ENCODE measurements at regions not wholly inside any gene's neighbourhood (a gene's known extent, or its start where the extent isn't known, plus 50 kb on each side); places are given as distances from the start of the nearest gene placed in this dataset.

DNA sequence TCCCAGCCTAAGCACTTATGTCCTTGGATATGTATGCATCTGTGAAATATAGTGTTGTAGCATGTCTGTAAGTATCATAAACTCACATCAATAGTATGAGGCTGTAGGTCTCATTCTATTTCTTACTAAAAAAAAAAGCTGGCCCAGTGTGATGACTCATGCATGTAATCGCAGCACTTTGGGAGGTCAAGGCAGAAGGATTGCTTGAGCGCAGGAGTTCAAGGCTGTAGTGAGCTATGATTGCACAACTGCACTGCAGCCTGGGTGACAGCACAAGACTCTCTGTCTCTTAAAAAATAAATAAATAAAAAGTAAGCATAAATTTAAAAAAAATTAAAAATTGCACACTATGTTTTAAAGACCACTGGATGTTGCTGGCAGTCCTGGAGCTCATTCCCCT, 79.1 kb upstream of the SPATA13 start:
- Histone ChIP-seq H3K27ac (ENCODE audit: low read depth, low read length) (no peak overlapping the region), H3K4me1 (ENCODE audit: control insufficient read depth, low read length) (no peaks in the 10 kb centered on the region), H3K36me3 (ENCODE audit: control insufficient read depth, low read length) (no peaks in the 10 kb centered on the region), H4K20me1 (ENCODE audit: control insufficient read depth, insufficient read depth, low read depth, low read length) (no peaks in the 10 kb centered on the region), H3K4me3 (ENCODE audit: low read length) (no peak overlapping the region), H3K9me3 (ENCODE audit: control insufficient read depth, insufficient read depth, low read length) (no peaks in the 10 kb centered on the region), H3K27me3 (ENCODE audit: control insufficient read depth, low read length) (no peaks in the 10 kb centered on the region; the same call in 1 of the 2 replicates), H3K4me2 (ENCODE audit: low read length) (no peak overlapping the region), H3F3A (ENCODE audit: control insufficient read depth, insufficient read depth) (no peaks in the 10 kb centered on the region), H3K9me2 (replicated peaks; ENCODE audit: control insufficient read depth, low read length) (no peaks in the 10 kb centered on the region), H3K79me2 (ENCODE audit: control insufficient read depth, low read length) (no peaks in the 10 kb centered on the region)
- TF ChIP-seq EZH2phosphoT487 (IDR thresholded peaks at IDR 0.05; ENCODE audit: borderline replicate concordance, low read length) = no peak
- no peak for TF ChIP-seq CTCF (IDR thresholded peaks at IDR 0.05; ENCODE audit: low read depth, low read length, poor library complexity, severe bottlenecking)

DNA sequence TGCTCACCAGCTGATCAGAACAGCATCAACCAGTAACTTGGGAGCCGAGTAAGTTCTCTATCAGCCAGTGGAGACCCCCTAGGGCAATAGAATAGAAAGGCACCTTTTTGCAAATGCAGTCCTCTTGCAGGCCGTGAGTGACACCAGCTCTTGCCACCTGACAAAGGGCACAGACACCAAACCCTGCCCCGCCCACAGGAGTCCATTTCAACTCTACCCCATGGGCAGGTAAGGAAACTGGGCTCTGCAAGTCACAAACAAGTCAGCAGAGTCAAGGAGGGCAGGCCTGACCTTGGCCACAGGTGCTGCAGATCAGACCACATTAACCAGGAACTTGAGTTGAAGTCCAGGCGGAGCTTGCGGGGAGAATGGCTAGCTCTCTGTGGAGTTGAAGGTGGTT, 77.4 kb upstream of the SPATA13 start:
- H3K79me2 ChIP-seq (ENCODE audit: control insufficient read depth, low read length) = no peaks in the 10 kb centered on the region
- H3F3A ChIP-seq (ENCODE audit: control insufficient read depth, insufficient read depth) = no peaks in the 10 kb centered on the region
- TF ChIP-seq CTCF (IDR thresholded peaks at IDR 0.05; ENCODE audit: low read depth, low read length, poor library complexity, severe bottlenecking) = no peak
- TF ChIP-seq EZH2phosphoT487 (IDR thresholded peaks at IDR 0.05; ENCODE audit: borderline replicate concordance, low read length) = no peak
- H3K9me2 ChIP-seq (replicated peaks; ENCODE audit: control insufficient read depth, low read length) = no peaks in the 10 kb centered on the region
- no peaks in the 10 kb centered on the region for H3K4me1 ChIP-seq (ENCODE audit: control insufficient read depth, low read length)
- no peaks in the 10 kb centered on the region; the same call in 1 of the 2 replicates for H3K27me3 ChIP-seq (ENCODE audit: control insufficient read depth, low read length)
- no peak overlapping the region for H3K27ac ChIP-seq (ENCODE audit: low read depth, low read length)
- no peaks in the 10 kb centered on the region for H3K9me3 ChIP-seq (ENCODE audit: control insufficient read depth, insufficient read depth, low read length)
- H4K20me1 ChIP-seq (ENCODE audit: control insufficient read depth, insufficient read depth, low read depth, low read length) = no peaks in the 10 kb centered on the region
- no peaks in the 10 kb centered on the region for H3K36me3 ChIP-seq (ENCODE audit: control insufficient read depth, low read length)
- H3K4me2 ChIP-seq (ENCODE audit: low read length) = no peak overlapping the region
- H3K4me3 ChIP-seq (ENCODE audit: low read length) = no peak overlapping the region

DNA sequence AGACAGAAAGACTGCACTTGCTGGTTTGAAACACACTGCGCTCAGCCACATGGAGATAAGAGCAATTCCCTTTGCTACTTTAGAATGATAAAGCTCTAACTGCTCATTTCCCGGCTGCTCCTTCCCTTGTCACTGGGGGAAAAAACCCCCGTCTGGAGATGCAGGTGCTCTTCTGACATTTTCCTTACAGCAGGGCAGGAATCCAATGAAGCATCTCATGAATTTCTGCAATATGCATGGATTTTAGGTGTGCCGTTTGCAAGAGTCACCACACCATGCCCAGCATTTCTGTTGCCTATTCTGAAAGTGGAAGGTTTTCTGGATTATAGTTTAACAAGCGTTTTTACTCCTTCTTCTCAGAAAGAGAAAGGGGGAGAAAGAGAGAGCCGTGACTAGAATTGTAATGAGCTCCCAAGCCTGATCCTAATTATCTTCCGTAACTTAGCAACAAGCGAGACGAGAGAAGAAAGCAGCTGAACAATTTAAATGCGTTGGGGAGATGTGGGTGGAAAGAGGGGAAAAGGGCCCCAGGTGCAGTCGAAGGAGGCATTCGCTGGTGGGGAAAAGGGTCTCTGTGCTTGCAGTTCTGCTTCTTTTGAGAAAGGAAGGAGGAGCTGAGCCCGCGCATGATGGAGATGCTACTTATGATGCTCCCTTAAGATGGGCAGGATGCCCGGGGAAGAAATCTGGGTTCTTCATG, 76.6 kb upstream of the SPATA13 start:
- Histone ChIP-seq H3K4me3 (ENCODE audit: low read length) (no peak overlapping the region), H3K27ac (ENCODE audit: low read depth, low read length) (no peak overlapping the region), H3K36me3 (ENCODE audit: control insufficient read depth, low read length) (no peaks in the 10 kb centered on the region), H3K79me2 (ENCODE audit: control insufficient read depth, low read length) (no peaks in the 10 kb centered on the region), H3K4me1 (ENCODE audit: control insufficient read depth, low read length) (no peaks in the 10 kb centered on the region), H3K27me3 (ENCODE audit: control insufficient read depth, low read length) (no peaks in the 10 kb centered on the region; the same call in 1 of the 2 replicates), H3F3A (ENCODE audit: control insufficient read depth, insufficient read depth) (no peaks in the 10 kb centered on the region), H4K20me1 (ENCODE audit: control insufficient read depth, insufficient read depth, low read depth, low read length) (no peaks in the 10 kb centered on the region), H3K9me2 (replicated peaks; ENCODE audit: control insufficient read depth, low read length) (no peaks in the 10 kb centered on the region), H3K4me2 (ENCODE audit: low read length) (no peak overlapping the region), H3K9me3 (ENCODE audit: control insufficient read depth, insufficient read depth, low read length) (no peaks in the 10 kb centered on the region)
- TF ChIP-seq CTCF (IDR thresholded peaks at IDR 0.05; ENCODE audit: low read depth, low read length, poor library complexity, severe bottlenecking) = no peak
- TF ChIP-seq EZH2phosphoT487 (IDR thresholded peaks at IDR 0.05; ENCODE audit: borderline replicate concordance, low read length) = no peak
